ENCODE measurements at regions not wholly inside any gene's neighbourhood (a gene's known extent, or its start where the extent isn't known, plus 50 kb on each side); places are given as distances from the start of the nearest gene placed in this dataset.

DNA sequence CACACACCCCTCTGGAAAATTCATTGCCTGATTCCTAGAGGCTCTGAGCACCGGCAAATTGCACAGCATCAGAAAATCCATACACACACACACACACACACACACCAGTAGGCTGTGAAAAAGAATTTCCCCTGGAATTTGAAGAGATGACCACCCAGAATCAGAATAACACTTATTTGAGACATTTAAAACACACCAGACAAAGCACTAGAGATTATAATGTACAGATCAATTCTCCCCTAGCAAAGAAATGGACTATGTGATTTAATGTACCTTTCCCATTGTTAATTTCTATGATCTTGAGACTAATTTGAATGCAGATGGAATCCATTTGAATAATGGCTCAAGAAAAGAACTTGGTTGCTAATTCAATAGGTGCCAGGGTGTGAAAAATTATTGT lies 399.3 kb downstream of the HNRNPD start:
- Histone ChIP-seq H3K36me3 (ENCODE audit: control insufficient read depth, insufficient read depth, low read length) (no peaks in the 10 kb centered on the region), H3K9me3 (ENCODE audit: control insufficient read depth, low read length) (no peaks in the 10 kb centered on the region), H3K4me3 (ENCODE audit: extremely low read depth, insufficient read depth, low read length, poor library complexity, severe bottlenecking) (no peak overlapping the region), H3K4me1 (ENCODE audit: control insufficient read depth, insufficient read depth, low read length, poor library complexity, severe bottlenecking) (no peaks in the 10 kb centered on the region), H3K27ac (ENCODE audit: low read depth, low read length, severe bottlenecking) (no peak overlapping the region)
- 78 to 80% methylated on average over 1 of the region's 1 CpG for WGBS, 2 experiments (ENCODE audit: insufficient coverage in 2 of 2)

DNA sequence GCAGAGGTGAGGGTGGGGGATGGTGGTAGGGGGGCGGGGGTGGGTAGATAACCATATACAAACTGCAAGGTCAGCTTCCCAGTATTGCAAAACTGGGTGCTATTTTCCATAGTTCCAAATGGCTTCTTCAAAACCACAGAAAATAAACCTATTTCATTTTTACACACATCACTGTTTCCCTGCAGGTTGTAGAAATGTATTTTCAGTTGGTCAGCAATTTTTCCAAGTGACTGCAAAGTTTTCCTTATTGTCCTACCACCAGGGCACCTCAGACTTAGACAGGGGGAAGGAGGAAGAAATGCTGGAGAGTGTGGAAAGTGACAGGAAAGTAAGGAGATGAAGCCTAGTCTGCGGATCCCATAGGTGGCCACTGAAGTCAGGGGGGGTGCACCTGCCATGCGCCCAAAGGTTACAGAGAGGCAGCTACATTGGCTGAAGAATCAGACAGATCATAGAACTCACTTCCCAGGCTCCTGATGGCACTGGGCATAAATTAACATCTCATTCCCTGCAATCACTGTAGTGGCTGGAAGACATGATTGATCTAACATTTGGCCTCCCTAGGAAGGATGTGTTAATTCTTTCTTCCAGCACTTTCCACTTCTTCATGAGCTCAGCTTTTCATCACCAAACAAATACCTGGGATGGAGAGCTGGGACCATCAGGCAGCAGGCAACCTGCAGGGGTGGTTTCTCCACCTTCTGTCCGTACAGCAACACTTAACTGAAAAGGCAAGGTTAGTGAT lies 402.0 kb downstream of the HNRNPD start:
- H3K36me3 ChIP-seq (ENCODE audit: control insufficient read depth, insufficient read depth, low read length), result no peaks in the 10 kb centered on the region
- no peaks in the 10 kb centered on the region for H3K9me3 ChIP-seq (ENCODE audit: control insufficient read depth, low read length)
- no peak overlapping the region for H3K4me3 ChIP-seq (ENCODE audit: extremely low read depth, insufficient read depth, low read length, poor library complexity, severe bottlenecking)
- no peaks in the 10 kb centered on the region for H3K4me1 ChIP-seq (ENCODE audit: control insufficient read depth, insufficient read depth, low read length, poor library complexity, severe bottlenecking)
- 84 to 100% methylated on average over 1 to 2 of the region's 4 CpGs for WGBS, 2 experiments (ENCODE audit: insufficient coverage in 2 of 2)
- H3K27ac ChIP-seq (ENCODE audit: low read depth, low read length, severe bottlenecking), result no peak overlapping the region

DNA sequence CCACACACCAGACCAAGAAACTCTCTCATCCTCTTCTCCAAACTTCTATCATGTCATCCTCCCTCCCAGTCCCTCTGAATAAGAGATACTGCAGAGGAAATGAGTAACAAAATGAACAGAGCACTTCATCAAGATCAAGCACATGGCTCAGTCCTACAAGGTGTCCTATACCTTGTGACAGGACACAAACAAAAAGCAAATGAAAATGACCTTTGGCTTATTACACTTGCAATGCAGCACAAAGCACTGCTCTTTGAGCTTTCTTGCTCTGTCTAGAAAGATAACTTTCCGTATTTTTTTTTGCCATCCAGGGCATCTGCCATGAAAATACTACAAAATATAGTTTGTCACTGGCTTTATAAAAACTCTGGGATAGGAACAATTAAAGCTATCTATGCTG lies 402.7 kb downstream of the HNRNPD start:
- no peak overlapping the region for H3K27ac ChIP-seq (ENCODE audit: low read depth, low read length, severe bottlenecking)
- no peak overlapping the region for H3K4me3 ChIP-seq (ENCODE audit: extremely low read depth, insufficient read depth, low read length, poor library complexity, severe bottlenecking)
- no peaks in the 10 kb centered on the region for H3K36me3 ChIP-seq (ENCODE audit: control insufficient read depth, insufficient read depth, low read length)
- no peaks in the 10 kb centered on the region for H3K9me3 ChIP-seq (ENCODE audit: control insufficient read depth, low read length)
- 100% methylated on average over 1 of the region's 1 CpG; no CpG with 5 or more reads in 1 of the 2 experiments for WGBS, 2 experiments (ENCODE audit: insufficient coverage in 2 of 2)
- no peaks in the 10 kb centered on the region for H3K4me1 ChIP-seq (ENCODE audit: control insufficient read depth, insufficient read depth, low read length, poor library complexity, severe bottlenecking)

DNA sequence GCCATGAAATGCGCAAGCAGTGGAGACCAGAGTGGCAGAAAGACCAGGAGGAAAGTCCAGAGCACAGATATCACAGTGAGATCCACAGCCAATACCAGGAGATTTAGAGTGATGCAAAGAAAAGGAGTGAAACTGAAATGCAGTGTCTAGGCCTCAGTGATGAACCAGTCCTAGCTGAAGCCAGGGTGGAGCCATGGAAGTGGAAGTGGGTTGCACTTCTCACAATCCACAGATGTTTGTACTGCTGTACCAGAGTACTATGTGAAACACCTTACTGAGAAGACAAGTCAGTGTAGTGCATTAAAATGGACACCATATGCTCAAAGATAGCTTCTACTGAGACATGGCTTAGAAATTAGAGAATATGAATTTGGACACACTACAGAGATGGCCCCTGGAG lies 403.3 kb downstream of the HNRNPD start:
- no peaks in the 10 kb centered on the region for H3K9me3 ChIP-seq (ENCODE audit: control insufficient read depth, low read length)
- no peaks in the 10 kb centered on the region for H3K36me3 ChIP-seq (ENCODE audit: control insufficient read depth, insufficient read depth, low read length)
- 100% methylated on average over 1 of the region's 1 CpG; no CpG with 5 or more reads in 1 of the 2 experiments for WGBS, 2 experiments (ENCODE audit: insufficient coverage in 2 of 2)
- no peak overlapping the region for H3K27ac ChIP-seq (ENCODE audit: low read depth, low read length, severe bottlenecking)
- no peak overlapping the region for H3K4me3 ChIP-seq (ENCODE audit: extremely low read depth, insufficient read depth, low read length, poor library complexity, severe bottlenecking)
- H3K4me1 ChIP-seq (ENCODE audit: control insufficient read depth, insufficient read depth, low read length, poor library complexity, severe bottlenecking), result no peaks in the 10 kb centered on the region

DNA sequence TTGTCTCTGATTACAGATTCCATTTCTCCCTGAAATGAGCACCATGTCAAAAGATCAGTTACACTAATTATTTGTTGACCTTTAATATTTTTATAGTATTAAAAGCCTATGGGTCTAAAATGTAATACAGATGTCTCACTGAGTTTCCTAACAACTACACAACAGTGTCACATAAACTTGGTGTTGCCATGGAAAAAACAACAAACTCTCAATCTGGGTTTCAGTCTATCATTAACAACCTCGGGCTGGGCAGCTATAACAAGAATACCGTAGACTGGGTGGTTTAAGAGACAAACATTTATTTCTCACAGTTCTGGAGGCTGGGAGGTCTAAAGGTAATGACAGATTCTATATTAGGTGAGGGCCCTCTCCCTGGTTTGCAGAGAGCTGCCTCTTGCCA lies 407.1 kb downstream of the HNRNPD start:
- no peak overlapping the region for H3K27ac ChIP-seq (ENCODE audit: low read depth, low read length, severe bottlenecking)
- H3K9me3 ChIP-seq (ENCODE audit: control insufficient read depth, low read length), result no peaks in the 10 kb centered on the region
- H3K4me1 ChIP-seq (ENCODE audit: control insufficient read depth, insufficient read depth, low read length, poor library complexity, severe bottlenecking), result no peaks in the 10 kb centered on the region
- H3K36me3 ChIP-seq (ENCODE audit: control insufficient read depth, insufficient read depth, low read length), result no peaks in the 10 kb centered on the region
- WGBS, 2 experiments (ENCODE audit: insufficient coverage in 2 of 2), result no CpG with 5 or more reads among the region's 2 CpGs
- no peak overlapping the region for H3K4me3 ChIP-seq (ENCODE audit: extremely low read depth, insufficient read depth, low read length, poor library complexity, severe bottlenecking)

DNA sequence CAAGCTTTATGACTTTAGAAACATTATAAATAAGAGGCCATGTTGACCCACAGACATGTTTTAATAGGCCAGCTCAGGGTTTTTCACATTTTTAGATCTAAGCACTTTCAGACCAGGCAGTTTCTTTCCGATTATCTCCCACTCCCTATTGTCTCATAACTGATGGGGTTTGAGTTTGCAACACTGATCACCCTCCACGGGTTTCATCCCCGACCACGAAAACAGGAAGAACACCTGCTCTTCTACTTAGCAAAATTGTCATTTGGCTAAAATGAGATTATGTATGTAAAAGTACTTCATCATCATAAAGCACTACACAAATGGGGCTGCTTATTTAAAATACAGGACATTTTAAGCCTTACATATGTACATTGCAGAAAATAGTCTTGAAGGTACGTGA lies 407.9 kb downstream of the HNRNPD start:
- WGBS, 2 experiments (ENCODE audit: insufficient coverage in 2 of 2), result 80% methylated on average over 1 of the region's 5 CpGs; no CpG with 5 or more reads in 1 of the 2 experiments
- Histone ChIP-seq H3K36me3 (ENCODE audit: control insufficient read depth, insufficient read depth, low read length) (no peaks in the 10 kb centered on the region), H3K4me1 (ENCODE audit: control insufficient read depth, insufficient read depth, low read length, poor library complexity, severe bottlenecking) (no peaks in the 10 kb centered on the region), H3K27ac (ENCODE audit: low read depth, low read length, severe bottlenecking) (no peak overlapping the region), H3K4me3 (ENCODE audit: extremely low read depth, insufficient read depth, low read length, poor library complexity, severe bottlenecking) (no peak overlapping the region), H3K9me3 (ENCODE audit: control insufficient read depth, low read length) (no peaks in the 10 kb centered on the region)

DNA sequence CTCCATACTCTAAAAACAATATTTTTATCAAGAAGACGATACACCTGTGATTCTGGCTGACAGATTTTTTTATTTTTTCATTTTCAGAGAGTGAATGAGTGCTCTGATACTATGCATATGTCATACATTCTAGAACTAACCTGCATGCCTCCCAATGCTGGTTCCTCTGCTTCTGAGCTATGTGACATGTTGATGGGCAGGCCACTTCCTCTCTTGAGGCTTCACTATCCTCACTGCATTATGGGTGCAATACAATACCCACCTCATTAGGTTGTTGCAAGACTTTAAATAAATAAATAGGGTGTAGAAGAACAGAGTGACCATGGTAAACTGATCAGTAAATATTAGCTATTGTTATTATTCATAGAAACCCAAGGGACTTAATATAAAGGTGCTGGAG lies 408.3 kb downstream of the HNRNPD start:
- no CpG with 5 or more reads among the region's 1 CpG for WGBS, 2 experiments (ENCODE audit: insufficient coverage in 2 of 2)
- H3K4me3 ChIP-seq (ENCODE audit: extremely low read depth, insufficient read depth, low read length, poor library complexity, severe bottlenecking), result no peak overlapping the region
- H3K27ac ChIP-seq (ENCODE audit: low read depth, low read length, severe bottlenecking), result no peak overlapping the region
- no peaks in the 10 kb centered on the region for H3K4me1 ChIP-seq (ENCODE audit: control insufficient read depth, insufficient read depth, low read length, poor library complexity, severe bottlenecking)
- H3K9me3 ChIP-seq (ENCODE audit: control insufficient read depth, low read length), result no peaks in the 10 kb centered on the region
- no peaks in the 10 kb centered on the region for H3K36me3 ChIP-seq (ENCODE audit: control insufficient read depth, insufficient read depth, low read length)

DNA sequence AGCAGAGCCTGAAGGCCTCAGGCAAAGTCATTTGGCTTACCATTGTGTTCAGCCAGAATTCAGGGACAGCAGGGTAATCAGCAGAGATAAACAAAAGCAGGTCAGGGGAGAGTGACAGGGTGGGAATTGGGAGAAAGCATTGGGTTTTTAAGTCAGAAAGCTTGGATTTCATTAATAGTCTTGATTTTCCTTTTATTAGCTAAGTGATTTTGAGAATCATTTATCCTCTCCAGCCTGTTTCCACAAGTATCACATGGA lies 410.1 kb downstream of the HNRNPD start:
- Histone ChIP-seq H3K4me3 (ENCODE audit: extremely low read depth, insufficient read depth, low read length, poor library complexity, severe bottlenecking) (no peak overlapping the region), H3K27ac (ENCODE audit: low read depth, low read length, severe bottlenecking) (no peak overlapping the region), H3K9me3 (ENCODE audit: control insufficient read depth, low read length) (no peaks in the 10 kb centered on the region), H3K4me1 (ENCODE audit: control insufficient read depth, insufficient read depth, low read length, poor library complexity, severe bottlenecking) (no peaks in the 10 kb centered on the region), H3K36me3 (ENCODE audit: control insufficient read depth, insufficient read depth, low read length) (no peaks in the 10 kb centered on the region)

DNA sequence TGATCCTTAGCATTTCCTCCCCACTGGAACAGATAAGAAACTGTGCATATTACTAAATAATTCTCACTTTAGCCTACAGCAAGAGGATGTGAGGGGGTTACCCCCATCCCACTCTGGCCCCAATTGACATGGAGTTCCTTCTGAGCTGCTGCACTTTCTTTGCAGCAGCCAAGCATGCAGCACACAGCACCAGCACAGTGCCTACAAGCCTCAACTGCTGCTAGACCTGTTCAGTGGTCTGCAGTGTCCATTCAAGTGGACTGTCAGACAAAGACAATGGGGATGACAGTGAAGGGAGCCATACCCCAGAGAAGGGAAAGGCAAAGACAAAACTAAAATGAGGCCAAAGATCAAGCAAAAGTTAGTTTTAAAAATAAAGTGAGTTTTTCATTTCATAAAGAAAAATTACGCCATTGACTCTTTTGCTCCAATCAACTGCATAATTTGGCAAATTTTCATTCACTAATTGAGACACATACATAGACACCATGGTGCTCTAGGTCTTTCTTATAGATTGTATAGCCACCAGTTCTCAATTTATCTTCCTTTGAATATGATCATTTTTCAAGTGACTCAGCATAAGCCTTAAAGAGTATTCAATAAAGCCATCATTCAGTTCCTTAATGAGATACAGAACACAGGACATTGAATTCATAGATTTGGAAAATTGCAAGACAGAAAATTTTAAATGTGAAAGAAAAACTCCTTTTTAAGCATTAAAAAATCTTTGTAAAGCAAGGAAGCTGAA lies 410.6 kb downstream of the HNRNPD start:
- Histone ChIP-seq H3K27ac (ENCODE audit: low read depth, low read length, severe bottlenecking) (no peak overlapping the region), H3K9me3 (ENCODE audit: control insufficient read depth, low read length) (no peaks in the 10 kb centered on the region), H3K4me3 (ENCODE audit: extremely low read depth, insufficient read depth, low read length, poor library complexity, severe bottlenecking) (no peak overlapping the region), H3K4me1 (ENCODE audit: control insufficient read depth, insufficient read depth, low read length, poor library complexity, severe bottlenecking) (no peaks in the 10 kb centered on the region), H3K36me3 (ENCODE audit: control insufficient read depth, insufficient read depth, low read length) (no peaks in the 10 kb centered on the region)
- 100% methylated on average over 1 of the region's 1 CpG; no CpG with 5 or more reads in 1 of the 2 experiments for WGBS, 2 experiments (ENCODE audit: insufficient coverage in 2 of 2)

DNA sequence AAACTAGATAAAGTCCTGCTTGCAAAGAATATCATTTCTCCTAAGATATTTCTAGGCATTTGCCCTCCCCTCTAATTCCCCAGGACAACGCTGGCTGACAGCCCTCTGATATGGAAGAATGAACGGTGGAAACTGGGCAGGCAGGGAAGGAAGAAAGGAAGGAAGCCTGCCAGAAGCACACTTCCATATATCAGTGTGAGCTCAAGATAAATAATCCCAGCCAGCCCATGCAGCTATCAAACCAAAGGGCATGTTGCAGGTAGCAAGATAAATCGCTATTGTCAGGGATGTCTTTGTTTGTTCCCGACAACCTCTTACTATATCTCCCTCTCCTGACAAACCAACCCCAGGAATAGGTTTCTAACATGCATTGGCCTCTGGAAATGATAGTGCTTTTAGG lies 412.8 kb downstream of the HNRNPD start:
- WGBS, 2 experiments (ENCODE audit: insufficient coverage in 2 of 2), result 100% methylated on average over 2 of the region's 4 CpGs
- H3K36me3 ChIP-seq (ENCODE audit: control insufficient read depth, insufficient read depth, low read length), result no peaks in the 10 kb centered on the region
- no peaks in the 10 kb centered on the region for H3K9me3 ChIP-seq (ENCODE audit: control insufficient read depth, low read length)
- no peaks in the 10 kb centered on the region for H3K4me1 ChIP-seq (ENCODE audit: control insufficient read depth, insufficient read depth, low read length, poor library complexity, severe bottlenecking)
- H3K4me3 ChIP-seq (ENCODE audit: extremely low read depth, insufficient read depth, low read length, poor library complexity, severe bottlenecking), result no peak overlapping the region
- H3K27ac ChIP-seq (ENCODE audit: low read depth, low read length, severe bottlenecking), result no peak overlapping the region

DNA sequence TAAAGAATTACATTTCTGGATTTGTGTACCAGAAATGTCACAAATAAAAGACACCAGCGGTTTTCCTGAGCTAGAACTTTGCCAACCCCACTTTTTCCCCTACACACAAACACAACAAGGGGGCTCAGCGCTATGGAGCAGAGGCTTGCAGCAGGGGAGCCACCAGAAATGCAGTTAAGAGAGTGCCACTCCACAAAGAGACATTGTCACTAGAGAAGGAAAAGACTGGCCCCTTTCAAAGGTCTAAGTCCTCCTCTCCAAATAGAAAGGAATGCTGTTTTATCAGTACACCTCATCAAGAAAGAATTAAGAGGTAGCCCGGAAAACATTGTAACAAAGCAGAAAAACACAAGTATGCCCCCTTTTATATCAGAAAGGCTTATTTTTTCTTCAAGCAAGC lies 419.5 kb downstream of the HNRNPD start:
- 44 to 67% methylated on average over 1 of the region's 3 CpGs for WGBS, 2 experiments (ENCODE audit: insufficient coverage in 2 of 2)
- Histone ChIP-seq H3K9me3 (ENCODE audit: control insufficient read depth, low read length) (no peaks in the 10 kb centered on the region), H3K27ac (ENCODE audit: low read depth, low read length, severe bottlenecking) (no peak overlapping the region), H3K4me1 (ENCODE audit: control insufficient read depth, insufficient read depth, low read length, poor library complexity, severe bottlenecking) (peaks cover 14% of the 10 kb centered on the region), H3K36me3 (ENCODE audit: control insufficient read depth, insufficient read depth, low read length) (no peaks in the 10 kb centered on the region), H3K4me3 (ENCODE audit: extremely low read depth, insufficient read depth, low read length, poor library complexity, severe bottlenecking) (no peak overlapping the region)
